ENCODE measurements at regions not wholly inside any gene's neighbourhood (a gene's known extent, or its start where the extent isn't known, plus 50 kb on each side); places are given as distances from the start of the nearest gene placed in this dataset.

GRCh38 chr3:43998836-43999727, 242.6 kb upstream of the TOPAZ1 start:
- intact Hi-C loops (cut with micrococcal nuclease; ENCODE audit: unreplicated experiment), result loop anchor here (5.0 kb wide), 2 partner anchors 108 to 122 kb away; no protein-coding TSS in a partner anchor
- H3K27ac Mint-ChIP-seq (ENCODE audit: unreplicated experiment), result no peak overlapping the region

DNA sequence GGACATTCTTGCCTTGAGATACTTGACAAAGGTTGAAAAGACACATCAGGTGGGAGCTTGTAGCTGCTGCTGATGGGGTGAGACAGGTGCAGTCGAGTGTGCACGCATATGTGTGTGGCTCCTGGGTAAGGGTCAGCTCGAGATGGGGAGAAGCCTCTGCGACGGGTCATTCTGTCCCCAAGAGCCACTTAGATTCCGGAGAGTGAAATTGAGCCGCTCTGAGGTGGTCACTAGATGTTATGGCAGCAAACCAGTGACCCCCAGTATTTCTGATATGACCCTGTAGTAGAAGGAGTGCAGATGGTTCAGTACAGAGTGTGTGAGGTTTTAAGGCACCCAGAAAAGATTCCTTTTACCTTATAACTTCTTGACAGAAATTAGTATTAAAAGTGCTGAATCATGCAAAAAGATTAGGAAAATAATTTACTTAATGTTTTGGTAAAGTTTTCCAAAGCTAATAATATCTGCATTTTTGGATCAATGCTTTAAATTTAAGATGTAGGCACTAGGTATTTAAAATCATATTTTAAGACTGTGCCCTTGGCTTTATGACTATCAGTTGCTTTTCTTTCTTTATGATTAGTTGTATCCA, 241.9 kb upstream of the TOPAZ1 start:
- Mint-ChIP-seq H3K27ac (ENCODE audit: unreplicated experiment) (no peak overlapping the region), H3K4me3 (ENCODE audit: low read depth, unreplicated experiment) (peak overlapping the region; percentile 73), H3K36me3 (ENCODE audit: insufficient read depth, unreplicated experiment) (peaks cover 28% of the 10 kb centered on the region), H3K27me3 (ENCODE audit: unreplicated experiment) (peaks cover 35% of the 10 kb centered on the region), H3K9me3 (ENCODE audit: low read depth, unreplicated experiment) (no peaks in the 10 kb centered on the region), H3K4me1 (ENCODE audit: low read depth, unreplicated experiment) (peaks cover 19% of the 10 kb centered on the region)
- CTCF ChIA-PET, result no interaction called here
- intact Hi-C loops (cut with micrococcal nuclease; ENCODE audit: unreplicated experiment), result loop anchor here (5.0 kb wide), 3 partner anchors 47 to 123 kb away; no protein-coding TSS in a partner anchor
- no TSS peak for BruUV-seq (replicated peaks)
- TF ChIP-seq, protein P1, sequence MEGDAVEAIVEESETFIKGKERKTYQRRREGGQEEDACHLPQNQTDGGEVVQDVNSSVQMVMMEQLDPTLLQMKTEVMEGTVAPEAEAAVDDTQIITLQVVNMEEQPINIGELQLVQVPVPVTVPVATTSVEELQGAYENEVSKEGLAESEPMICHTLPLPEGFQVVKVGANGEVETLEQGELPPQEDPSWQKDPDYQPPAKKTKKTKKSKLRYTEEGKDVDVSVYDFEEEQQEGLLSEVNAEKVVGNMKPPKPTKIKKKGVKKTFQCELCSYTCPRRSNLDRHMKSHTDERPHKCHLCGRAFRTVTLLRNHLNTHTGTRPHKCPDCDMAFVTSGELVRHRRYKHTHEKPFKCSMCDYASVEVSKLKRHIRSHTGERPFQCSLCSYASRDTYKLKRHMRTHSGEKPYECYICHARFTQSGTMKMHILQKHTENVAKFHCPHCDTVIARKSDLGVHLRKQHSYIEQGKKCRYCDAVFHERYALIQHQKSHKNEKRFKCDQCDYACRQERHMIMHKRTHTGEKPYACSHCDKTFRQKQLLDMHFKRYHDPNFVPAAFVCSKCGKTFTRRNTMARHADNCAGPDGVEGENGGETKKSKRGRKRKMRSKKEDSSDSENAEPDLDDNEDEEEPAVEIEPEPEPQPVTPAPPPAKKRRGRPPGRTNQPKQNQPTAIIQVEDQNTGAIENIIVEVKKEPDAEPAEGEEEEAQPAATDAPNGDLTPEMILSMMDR (IDR thresholded peaks at IDR 0.05; ENCODE audit: unreplicated experiment), result no peak
- no peak for DNase-seq

More at GRCh38 chr3:43998836-43999727, 242.6 kb upstream of the TOPAZ1 start:
- peaks cover 28% of the 10 kb centered on the region for H3K36me3 Mint-ChIP-seq (ENCODE audit: insufficient read depth, unreplicated experiment)
- BruUV-seq (replicated peaks), result no TSS peak
- CTCF ChIA-PET, result no interaction called here
- H3K27me3 Mint-ChIP-seq (ENCODE audit: unreplicated experiment), result peaks cover 43% of the 10 kb centered on the region
- peaks cover 19% of the 10 kb centered on the region for H3K4me1 Mint-ChIP-seq (ENCODE audit: low read depth, unreplicated experiment)
- no peaks in the 10 kb centered on the region for H3K9me3 Mint-ChIP-seq (ENCODE audit: low read depth, unreplicated experiment)
- H3K4me3 Mint-ChIP-seq (ENCODE audit: low read depth, unreplicated experiment), result peak overlapping the region; percentile 73
- TF ChIP-seq, protein P1 (IDR thresholded peaks at IDR 0.05; ENCODE audit: unreplicated experiment), result no peak
- DNase-seq, result peak; percentile 78

DNA sequence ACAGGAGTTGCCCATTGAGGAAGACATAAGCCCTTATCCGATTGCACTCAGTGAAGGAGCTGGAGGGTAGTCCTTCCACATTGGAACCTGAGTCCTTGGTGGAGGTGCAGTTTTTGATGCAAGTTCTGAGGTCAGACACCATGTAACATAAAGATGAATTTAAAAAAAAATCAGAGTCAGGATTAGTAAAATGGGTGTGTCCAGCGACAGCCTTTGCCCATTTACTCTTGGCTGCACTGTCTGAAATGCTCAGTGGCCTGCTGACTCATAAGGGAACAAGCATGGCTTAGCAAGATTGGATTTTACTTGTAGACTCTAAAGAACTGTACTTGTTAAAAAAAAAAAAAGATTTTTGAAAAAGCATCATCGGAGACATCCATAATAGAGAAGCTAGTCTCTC, 241.1 kb upstream of the TOPAZ1 start:
- Mint-ChIP-seq H3K9me3 (ENCODE audit: low read depth, unreplicated experiment) (no peaks in the 10 kb centered on the region), H3K4me3 (ENCODE audit: low read depth, unreplicated experiment) (peak overlapping the region; percentile 73), H3K27ac (ENCODE audit: unreplicated experiment) (no peak overlapping the region), H3K36me3 (ENCODE audit: insufficient read depth, unreplicated experiment) (peaks cover 28% of the 10 kb centered on the region), H3K27me3 (ENCODE audit: unreplicated experiment) (peaks cover 28% of the 10 kb centered on the region), H3K4me1 (ENCODE audit: low read depth, unreplicated experiment) (peaks cover 19% of the 10 kb centered on the region)
- intact Hi-C loops (cut with micrococcal nuclease; ENCODE audit: unreplicated experiment), result loop anchor here (5.0 kb wide), 1 partner anchor 47 kb away; no protein-coding TSS in a partner anchor
- TF ChIP-seq, protein P1 (IDR thresholded peaks at IDR 0.05; ENCODE audit: unreplicated experiment), result no peak
- no TSS peak for BruUV-seq (replicated peaks)
- no peak for DNase-seq
- CTCF ChIA-PET, result no interaction called here

- Mint-ChIP-seq H3K9me3 (ENCODE audit: low read depth, unreplicated experiment) (no peaks in the 10 kb centered on the region), H3K4me3 (ENCODE audit: low read depth, unreplicated experiment) (peak overlapping the region; percentile 73), H3K4me1 (ENCODE audit: low read depth, unreplicated experiment) (peaks cover 16% of the 10 kb centered on the region), H3K27me3 (ENCODE audit: unreplicated experiment) (peaks cover 23% of the 10 kb centered on the region), H3K36me3 (ENCODE audit: insufficient read depth, unreplicated experiment) (peaks cover 28% of the 10 kb centered on the region), H3K27ac (ENCODE audit: unreplicated experiment) (no peak overlapping the region)
- CTCF ChIA-PET, result no interaction called here
- no TSS peak for BruUV-seq (replicated peaks)
- intact Hi-C loops (cut with micrococcal nuclease; ENCODE audit: unreplicated experiment), result loop anchor here (5.0 kb wide), 1 partner anchor 46 kb away; no protein-coding TSS in a partner anchor
- TF ChIP-seq, protein P1 (IDR thresholded peaks at IDR 0.05; ENCODE audit: unreplicated experiment), result no peak
- no peak for DNase-seq
These were observed 240.6 kb upstream of the TOPAZ1 start for GRCh38 chr3:44001072-44001471.
